Activated T-cell treated with anti-CD3 and anti-CD28 coated beads, Interleukin-2, amount 50 U/mL, for 4 hours (primary cell): ENCODE measurements at regions not wholly inside any gene's neighbourhood (a gene's known extent, or its start where the extent isn't known, plus 50 kb on each side); places are given as distances from the start of the nearest gene placed in this dataset.
"Not testable (repeated sequence)": the region's sequence is repeated elsewhere in the genome, so short reads cannot be mapped to it uniquely, and the experiment has no call there.

Source experiments
- ATAC-seq, 2 donors: fragments of 200-7000 bp; cut with Tn5 transposase; one replicate each; pipeline ENCODE4 v1.10.0; 2021
- DNase-seq: peaks from one replicate; pipeline ENCODE4 v3.0.0-alpha.2; 2020
- H3K27me3 Mint-ChIP-seq: one replicate; pipeline ENCODE4 v1.8.0; 2021; ENCODE audit warnings: low read depth, mixed read lengths
- H3K36me3 Mint-ChIP-seq: one replicate; pipeline ENCODE4 v1.8.0; 2022; ENCODE audit warnings: mixed read lengths; ENCODE audit not compliant: insufficient read depth
- H3K4me1 Mint-ChIP-seq: one replicate; pipeline ENCODE4 v1.8.0; 2021; ENCODE audit warnings: low read depth, mixed read lengths
- H3K4me3 Mint-ChIP-seq: one replicate; pipeline ENCODE4 v1.8.0; 2021; ENCODE audit warnings: mild to moderate bottlenecking, moderate library complexity, mixed read lengths
- H3K9me3 Mint-ChIP-seq: one replicate; pipeline ENCODE4 v1.8.0; 2021; ENCODE audit warnings: mixed read lengths

GRCh38 chr3:75432466-75432865 is 231.7 kb upstream of the FRG2C start:
- not testable (repeated sequence) for H3K4me3 Mint-ChIP-seq, H3K9me3 Mint-ChIP-seq, H3K36me3 Mint-ChIP-seq, DNase-seq, H3K27me3 Mint-ChIP-seq, ATAC-seq
- peaks cover 16% of the 10 kb centered on the region for H3K4me1 Mint-ChIP-seq

- not testable (repeated sequence) for H3K9me3 Mint-ChIP-seq, DNase-seq, H3K36me3 Mint-ChIP-seq, ATAC-seq, H3K27me3 Mint-ChIP-seq
- H3K4me3 Mint-ChIP-seq, result peak overlapping the region; percentile 47
- H3K4me1 Mint-ChIP-seq, result peaks cover 16% of the 10 kb centered on the region
Observed at GRCh38 chr3:75432885-75433284, 231.2 kb upstream of the FRG2C start.

GRCh38 chr3:75433295-75433694 is 230.8 kb upstream of the FRG2C start:
- not testable (repeated sequence) for H3K27me3 Mint-ChIP-seq, DNase-seq, ATAC-seq, H3K36me3 Mint-ChIP-seq, H3K9me3 Mint-ChIP-seq
- Mint-ChIP-seq H3K4me3 (peak overlapping the region; percentile 47), H3K4me1 (peaks cover 16% of the 10 kb centered on the region)

- not testable (repeated sequence) for H3K27me3 Mint-ChIP-seq, ATAC-seq
Observed at GRCh38 chr3:75434276-75434912, 229.7 kb upstream of the FRG2C start.

GRCh38 chr3:75434913-75435793 is 229.0 kb upstream of the FRG2C start:
- DNase-seq, result peak; percentile 98
- H3K36me3 Mint-ChIP-seq, H3K27me3 Mint-ChIP-seq, H3K9me3 Mint-ChIP-seq, H3K4me1 Mint-ChIP-seq: not testable (repeated sequence)
- peak overlapping the region; percentile 99 for H3K4me3 Mint-ChIP-seq
- peak; percentile 100 for ATAC-seq

More at GRCh38 chr3:75434276-75434912, 229.7 kb upstream of the FRG2C start:
- Mint-ChIP-seq H3K4me1 (peaks cover 11% of the 10 kb centered on the region), H3K4me3 (peak overlapping the region; percentile 99)
- peak; percentile 12 for DNase-seq
- not testable (repeated sequence) for H3K36me3 Mint-ChIP-seq, H3K9me3 Mint-ChIP-seq

GRCh38 chr3:75435794-75436400 is 228.2 kb upstream of the FRG2C start:
- not testable (repeated sequence) for H3K27me3 Mint-ChIP-seq, H3K36me3 Mint-ChIP-seq, ATAC-seq, H3K9me3 Mint-ChIP-seq, DNase-seq, H3K4me1 Mint-ChIP-seq
- peak overlapping the region; percentile 99 for H3K4me3 Mint-ChIP-seq

GRCh38 chr3:75440986-75441385 is 223.1 kb upstream of the FRG2C start:
- not testable (repeated sequence) for H3K27me3 Mint-ChIP-seq, H3K9me3 Mint-ChIP-seq, H3K4me1 Mint-ChIP-seq, ATAC-seq, DNase-seq, H3K36me3 Mint-ChIP-seq, H3K4me3 Mint-ChIP-seq

GRCh38 chr3:75444634-75445033 is 219.5 kb upstream of the FRG2C start:
- H3K4me1 Mint-ChIP-seq, ATAC-seq, H3K9me3 Mint-ChIP-seq, H3K36me3 Mint-ChIP-seq, H3K27me3 Mint-ChIP-seq, H3K4me3 Mint-ChIP-seq, DNase-seq: not testable (repeated sequence)

GRCh38 chr3:75445234-75445633 is 218.9 kb upstream of the FRG2C start:
- not testable (repeated sequence) for H3K4me1 Mint-ChIP-seq, H3K9me3 Mint-ChIP-seq, H3K36me3 Mint-ChIP-seq, H3K4me3 Mint-ChIP-seq, DNase-seq, H3K27me3 Mint-ChIP-seq, ATAC-seq

GRCh38 chr3:75446948-75447347 is 217.2 kb upstream of the FRG2C start:
- not testable (repeated sequence) for H3K36me3 Mint-ChIP-seq, DNase-seq, H3K4me1 Mint-ChIP-seq, ATAC-seq, H3K27me3 Mint-ChIP-seq, H3K4me3 Mint-ChIP-seq, H3K9me3 Mint-ChIP-seq

- not testable (repeated sequence) for H3K4me3 Mint-ChIP-seq, H3K36me3 Mint-ChIP-seq, H3K27me3 Mint-ChIP-seq, DNase-seq, ATAC-seq, H3K9me3 Mint-ChIP-seq, H3K4me1 Mint-ChIP-seq
Observed at GRCh38 chr3:75453328-75453727, 210.8 kb upstream of the FRG2C start.

GRCh38 chr3:75453839-75454238 is 210.3 kb upstream of the FRG2C start:
- ATAC-seq, DNase-seq, H3K9me3 Mint-ChIP-seq, H3K4me3 Mint-ChIP-seq, H3K4me1 Mint-ChIP-seq, H3K27me3 Mint-ChIP-seq, H3K36me3 Mint-ChIP-seq: not testable (repeated sequence)

- not testable (repeated sequence) for H3K36me3 Mint-ChIP-seq, H3K9me3 Mint-ChIP-seq, ATAC-seq, H3K4me3 Mint-ChIP-seq, H3K4me1 Mint-ChIP-seq, DNase-seq, H3K27me3 Mint-ChIP-seq
Observed at GRCh38 chr3:75474530-75474929, 189.6 kb upstream of the FRG2C start.

- DNase-seq, H3K36me3 Mint-ChIP-seq: not testable (repeated sequence)
- peaks cover 17% of the 10 kb centered on the region for H3K9me3 Mint-ChIP-seq
Observed at GRCh38 chr3:75496600-75496999, 167.5 kb upstream of the FRG2C start.

GRCh38 chr3:75500357-75500756 is 163.8 kb upstream of the FRG2C start:
- not testable (repeated sequence) for H3K36me3 Mint-ChIP-seq

More at GRCh38 chr3:75496600-75496999, 167.5 kb upstream of the FRG2C start:
- H3K27me3 Mint-ChIP-seq, H3K4me1 Mint-ChIP-seq, ATAC-seq, H3K4me3 Mint-ChIP-seq: not testable (repeated sequence)

More at GRCh38 chr3:75500357-75500756, 163.8 kb upstream of the FRG2C start:
- H3K4me1 Mint-ChIP-seq, H3K4me3 Mint-ChIP-seq, DNase-seq, ATAC-seq, H3K27me3 Mint-ChIP-seq: not testable (repeated sequence)
- H3K9me3 Mint-ChIP-seq, result peaks cover 23% of the 10 kb centered on the region
